ENCODE measurements at regions not wholly inside any gene's neighbourhood (a gene's known extent, or its start where the extent isn't known, plus 50 kb on each side); places are given as distances from the start of the nearest gene placed in this dataset.
A peak's percentile ranks its signal among the peaks of the same experiment; 100 is the strongest.
"Not testable (repeated sequence)": the region's sequence is repeated elsewhere in the genome, so short reads cannot be mapped to it uniquely, and the experiment has no call there.

GRCh38 chr5:167355346-167355745, 936.1 kb upstream of the WWC1 start:
- DNase-seq = no peak

GRCh38 chr5:167356374-167356773, 935.1 kb upstream of the WWC1 start:
- DNase-seq = no peak

- no peak for DNase-seq
These were observed 932.5 kb upstream of the WWC1 start for GRCh38 chr5:167358868-167359492.

GRCh38 chr5:167361795-167362194, 929.6 kb upstream of the WWC1 start:
- peak; percentile 14 for DNase-seq

GRCh38 chr5:167363065-167363464, 928.4 kb upstream of the WWC1 start:
- no peak for DNase-seq

GRCh38 chr5:167375125-167375524, 916.3 kb upstream of the WWC1 start:
- DNase-seq = no peak

- no peak for DNase-seq
These were observed 912.3 kb upstream of the WWC1 start for GRCh38 chr5:167378894-167379723.

- DNase-seq = no peak
These were observed 910.0 kb upstream of the WWC1 start for GRCh38 chr5:167381457-167381856.

- DNase-seq = peak; percentile 78
These were observed 901.9 kb upstream of the WWC1 start for GRCh38 chr5:167389537-167389936.

GRCh38 chr5:167391286-167391685, 900.2 kb upstream of the WWC1 start:
- not testable (repeated sequence) for DNase-seq

- no peak for DNase-seq
These were observed 899.2 kb upstream of the WWC1 start for GRCh38 chr5:167392240-167392639.

- DNase-seq = no peak
These were observed 898.1 kb upstream of the WWC1 start for GRCh38 chr5:167393358-167393757.

- DNase-seq = peak; percentile 54
These were observed 888.8 kb upstream of the WWC1 start for GRCh38 chr5:167402671-167403070.

- DNase-seq = peak; percentile 59
These were observed 884.9 kb upstream of the WWC1 start for GRCh38 chr5:167406513-167406912.

- DNase-seq = peak; percentile 79
These were observed 878.9 kb upstream of the WWC1 start for GRCh38 chr5:167412556-167412955.

- no peak for DNase-seq
These were observed 877.9 kb upstream of the WWC1 start for GRCh38 chr5:167413506-167413905.

- no peak for DNase-seq
These were observed 876.8 kb upstream of the WWC1 start for GRCh38 chr5:167414611-167415010.

GRCh38 chr5:167415779-167416746, 875.4 kb upstream of the WWC1 start:
- no peak for DNase-seq

GRCh38 chr5:167417662-167418061, 873.8 kb upstream of the WWC1 start:
- no peak for DNase-seq

- no peak for DNase-seq
These were observed 866.3 kb upstream of the WWC1 start for GRCh38 chr5:167425161-167425560.

GRCh38 chr5:167426501-167426900, 864.9 kb upstream of the WWC1 start:
- no peak for DNase-seq

GRCh38 chr5:167427641-167428040, 863.8 kb upstream of the WWC1 start:
- not testable (repeated sequence) for DNase-seq

GRCh38 chr5:167440846-167441245, 850.6 kb upstream of the WWC1 start:
- DNase-seq = no peak
